Osteocyte (in vitro differentiated cells): ENCODE measurements at regions not wholly inside any gene's neighbourhood (a gene's known extent, or its start where the extent isn't known, plus 50 kb on each side); places are given as distances from the start of the nearest gene placed in this dataset.

Experiments used
- DNase-seq: peaks from one replicate; pipeline ENCODE4 v3.0.0; 2021; ENCODE audit warnings: mixed read lengths; ENCODE audit not compliant: unreplicated experiment; ENCODE audit errors: extremely low spot score
- H3K27ac Mint-ChIP-seq: one replicate; pipeline ENCODE4 v1.8.0; 2021; ENCODE audit warnings: mild to moderate bottlenecking, mixed read lengths; ENCODE audit not compliant: unreplicated experiment
- H3K27me3 Mint-ChIP-seq: one replicate; pipeline ENCODE4 v1.8.0; 2021; ENCODE audit warnings: mixed read lengths; ENCODE audit not compliant: unreplicated experiment
- H3K36me3 Mint-ChIP-seq: one replicate; pipeline ENCODE4 v1.8.0; 2021; ENCODE audit warnings: mixed read lengths; ENCODE audit not compliant: unreplicated experiment
- H3K4me1 Mint-ChIP-seq: one replicate; pipeline ENCODE4 v1.8.0; 2021; ENCODE audit warnings: mixed read lengths; ENCODE audit not compliant: unreplicated experiment
- H3K4me3 Mint-ChIP-seq: one replicate; pipeline ENCODE4 v1.8.0; 2021; ENCODE audit warnings: mild to moderate bottlenecking, moderate library complexity, mixed read lengths; ENCODE audit not compliant: unreplicated experiment
- H3K9me3 Mint-ChIP-seq: one replicate; pipeline ENCODE4 v1.8.0; 2021; ENCODE audit warnings: mixed read lengths; ENCODE audit not compliant: unreplicated experiment
- CTCF ChIP-seq: fragments of 200-600 bp; sonication (generic); IDR thresholded peaks from 2 replicates; pipeline ENCODE4 v1.5.0; 2021; ENCODE audit warnings: antibody characterized with exemption, mild to moderate bottlenecking, moderate library complexity

- TF ChIP-seq CTCF, result no peak
- H3K9me3 Mint-ChIP-seq, result no peaks in the 10 kb centered on the region
- H3K4me1 Mint-ChIP-seq, result peaks cover 8% of the 10 kb centered on the region
- no peaks in the 10 kb centered on the region for H3K36me3 Mint-ChIP-seq
- no peak overlapping the region for H3K4me3 Mint-ChIP-seq
- no peak for DNase-seq
- H3K27ac Mint-ChIP-seq, result no peak overlapping the region
- H3K27me3 Mint-ChIP-seq, result peaks cover 2% of the 10 kb centered on the region
Measured at GRCh38 chr4:4781936-4782707, 77.3 kb upstream of the MSX1 start.

- Mint-ChIP-seq H3K36me3 (no peaks in the 10 kb centered on the region), H3K9me3 (no peaks in the 10 kb centered on the region), H3K4me3 (no peak overlapping the region), H3K4me1 (peaks cover 8% of the 10 kb centered on the region), H3K27ac (no peak overlapping the region), H3K27me3 (peaks cover 2% of the 10 kb centered on the region)
- TF ChIP-seq CTCF, result no peak
- DNase-seq, result no peak
Measured at GRCh38 chr4:4780729-4781244, 78.7 kb upstream of the MSX1 start.

- Mint-ChIP-seq H3K27ac (no peak overlapping the region), H3K36me3 (no peaks in the 10 kb centered on the region), H3K27me3 (peaks cover 4% of the 10 kb centered on the region), H3K4me3 (no peak overlapping the region), H3K4me1 (peaks cover 8% of the 10 kb centered on the region), H3K9me3 (no peaks in the 10 kb centered on the region)
- no peak for TF ChIP-seq CTCF
- DNase-seq, result no peak
Measured at GRCh38 chr4:4779486-4779885, 80.0 kb upstream of the MSX1 start.

DNA sequence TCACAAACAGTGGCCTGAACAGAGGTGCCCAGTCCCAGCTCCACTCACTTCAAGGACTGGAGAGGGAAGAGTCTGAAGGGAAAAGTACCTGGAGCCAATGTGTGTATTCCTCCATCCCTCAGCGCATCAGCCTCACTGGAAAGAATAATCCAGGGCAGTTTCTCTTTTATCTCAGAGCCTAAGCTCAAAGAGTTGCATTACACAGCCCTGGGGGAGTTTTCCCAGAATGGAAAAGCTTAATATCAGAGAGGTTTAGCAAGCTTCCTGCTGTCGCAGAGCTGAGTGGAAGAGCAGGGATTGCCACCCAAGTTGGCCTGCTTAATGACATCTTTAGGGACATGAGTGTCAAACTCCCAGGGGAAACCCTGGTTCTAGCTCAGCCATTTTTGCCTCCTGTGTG, 80.4 kb upstream of the MSX1 start:
- Mint-ChIP-seq H3K27ac (no peak overlapping the region), H3K4me1 (peaks cover 8% of the 10 kb centered on the region), H3K36me3 (no peaks in the 10 kb centered on the region), H3K9me3 (no peaks in the 10 kb centered on the region), H3K27me3 (peaks cover 4% of the 10 kb centered on the region), H3K4me3 (no peak overlapping the region)
- no peak for TF ChIP-seq CTCF
- no peak for DNase-seq

- peaks cover 8% of the 10 kb centered on the region for H3K4me1 Mint-ChIP-seq
- TF ChIP-seq CTCF, result no peak
- H3K4me3 Mint-ChIP-seq, result no peak overlapping the region
- no peaks in the 10 kb centered on the region for H3K9me3 Mint-ChIP-seq
- DNase-seq, result no peak
- H3K36me3 Mint-ChIP-seq, result no peaks in the 10 kb centered on the region
- H3K27ac Mint-ChIP-seq, result no peak overlapping the region
- peaks cover 4% of the 10 kb centered on the region for H3K27me3 Mint-ChIP-seq
Measured at GRCh38 chr4:4778554-4778953, 80.9 kb upstream of the MSX1 start.
